NCI-H82 treated with DMSO at 0.1 percent for 48 hours (cell line): ENCODE measurements at regions not wholly inside any gene's neighbourhood (a gene's known extent, or its start where the extent isn't known, plus 50 kb on each side); places are given as distances from the start of the nearest gene placed in this dataset.

ENCODE experiments used
- DNase-seq: peaks from one replicate; lab custom pipeline; 2025; ENCODE audit not compliant: unreplicated experiment; lab: John Stamatoyannopoulos, UW

DNA sequence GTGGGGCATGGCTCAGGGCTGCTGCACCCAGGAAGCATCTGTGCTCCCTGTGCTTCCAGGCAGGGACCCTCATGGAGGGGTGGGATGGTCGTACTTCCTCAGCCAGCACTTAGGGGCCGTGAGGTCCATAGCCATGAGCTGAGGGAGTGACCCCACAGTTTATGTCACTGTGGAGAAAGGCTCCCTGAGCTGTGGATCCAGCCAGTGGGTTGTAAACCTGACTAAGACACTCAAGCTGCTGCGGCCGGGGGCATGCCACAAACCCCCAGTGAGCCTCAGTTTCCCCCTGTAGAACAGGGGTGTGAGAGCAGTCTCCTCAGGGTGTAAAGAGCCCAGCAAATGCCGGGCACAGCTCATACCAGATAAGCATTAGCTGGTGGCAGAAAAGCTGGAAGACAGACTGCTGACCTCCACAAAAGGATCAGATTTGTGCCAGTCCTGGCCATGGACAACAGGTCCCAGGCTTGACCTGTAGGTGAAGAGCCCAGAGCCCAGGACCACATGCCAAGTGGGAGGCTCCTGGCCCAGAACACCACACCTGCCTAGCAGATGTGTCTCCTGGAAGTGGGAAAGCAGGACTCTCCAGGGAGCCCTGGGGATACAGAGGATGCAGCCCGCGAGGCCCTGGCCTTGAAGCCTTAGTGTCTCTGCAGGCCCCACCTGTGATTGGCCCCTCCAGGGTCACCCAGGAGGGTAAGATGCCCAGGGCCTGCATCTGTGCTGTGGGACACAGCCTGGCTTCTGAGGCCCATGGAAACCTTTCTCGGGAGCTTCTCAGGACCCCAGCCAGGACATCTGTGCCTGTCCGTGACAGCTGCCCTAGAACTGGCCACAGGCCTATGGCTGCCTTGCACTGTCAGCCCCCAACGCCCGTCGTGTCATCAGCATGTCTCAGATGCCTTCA lies 78.1 kb upstream of the RET start:
- no peak for DNase-seq

GRCh38 chr10:42999385-43000020 lies 77.4 kb upstream of the RET start:
- no peak for DNase-seq

GRCh38 chr10:43000021-43000411 lies 76.9 kb upstream of the RET start:
- DNase-seq = no peak

GRCh38 chr10:43000651-43001426 lies 76.0 kb upstream of the RET start:
- no peak for DNase-seq

DNA sequence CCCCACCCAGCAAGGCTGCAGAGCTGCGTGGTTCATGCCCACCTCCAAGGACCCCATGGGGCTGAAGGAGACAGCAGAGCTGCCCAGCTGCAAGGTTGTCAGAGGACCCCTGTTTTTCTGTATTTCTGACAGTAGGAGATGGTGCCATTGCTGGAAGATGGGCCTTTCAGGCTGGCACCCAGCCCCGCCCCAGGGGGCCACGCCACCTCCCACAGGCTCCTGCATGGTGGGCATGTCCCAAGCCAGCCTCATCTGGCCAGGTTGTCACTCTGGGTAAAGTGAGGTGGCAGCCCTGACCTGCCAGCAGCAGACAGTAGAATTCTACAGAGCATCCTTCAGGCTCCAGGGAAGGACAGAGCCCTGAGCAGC lies 75.5 kb upstream of the RET start:
- DNase-seq = no peak

DNA sequence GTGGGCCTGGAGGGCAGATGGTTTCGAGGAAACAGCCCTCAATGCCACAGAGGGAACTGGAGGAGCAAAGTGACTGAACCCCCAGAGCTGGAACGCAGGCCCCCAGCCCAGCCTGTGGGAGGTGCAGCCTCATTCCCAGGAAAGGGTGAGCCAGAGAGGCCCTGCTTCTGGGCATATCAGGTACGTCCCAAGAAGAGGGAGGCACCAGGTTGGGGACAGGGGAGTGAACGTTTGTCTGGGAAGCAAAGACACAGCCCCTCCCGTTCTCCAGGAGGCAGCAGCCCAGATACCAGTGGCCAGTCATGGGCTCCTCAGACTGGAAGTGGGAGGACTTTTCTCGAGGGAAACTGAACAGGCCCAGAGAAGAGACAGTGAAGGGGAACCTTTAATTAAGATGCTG lies 74.3 kb upstream of the RET start:
- DNase-seq = no peak

GRCh38 chr10:43006490-43006889 lies 70.4 kb upstream of the RET start:
- no peak for DNase-seq

GRCh38 chr10:43012578-43012977 lies 64.3 kb upstream of the RET start:
- no peak for DNase-seq

GRCh38 chr10:43013065-43013464 lies 63.8 kb upstream of the RET start:
- no peak for DNase-seq

- no peak for DNase-seq
These were observed 52.3 kb upstream of the RET start for GRCh38 chr10:43024524-43024923.

DNA sequence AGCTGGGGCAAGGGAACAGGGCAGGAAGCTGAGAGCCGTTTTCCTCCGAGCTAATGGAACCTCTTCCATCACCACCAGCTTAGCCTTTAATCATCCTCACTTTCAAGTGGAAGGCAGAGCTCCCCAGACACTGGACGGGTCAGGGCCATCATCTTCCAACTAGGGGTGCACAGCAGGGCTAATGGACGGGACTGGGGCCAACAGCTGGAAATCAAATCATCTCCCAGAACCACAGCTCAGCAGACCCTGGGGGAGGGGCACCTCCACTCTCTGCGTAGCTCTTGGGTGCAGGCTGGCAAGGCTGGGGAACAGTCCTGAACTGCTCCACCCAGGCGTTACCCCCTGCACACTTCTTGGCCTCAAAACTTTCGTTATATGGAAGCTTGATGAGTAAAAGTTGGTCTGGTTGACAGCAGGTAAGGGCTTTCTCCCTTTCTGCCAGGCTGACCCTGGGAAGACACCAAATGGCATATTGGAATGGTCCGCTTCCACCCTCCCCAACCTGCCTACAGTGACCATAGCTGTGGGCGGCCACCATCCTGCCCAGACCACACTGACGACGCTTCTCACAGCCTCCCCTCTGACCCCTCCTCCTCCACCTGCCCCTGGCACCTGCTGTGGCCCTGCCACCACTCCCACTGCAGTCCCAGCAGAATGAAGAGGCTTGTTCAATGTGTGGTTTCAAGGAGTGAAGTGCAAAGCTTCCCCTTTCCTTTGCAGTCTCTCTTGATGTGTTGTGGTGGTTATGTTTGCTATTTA lies 51.7 kb upstream of the RET start:
- no peak for DNase-seq

GRCh38 chr10:43026039-43026973 lies 50.6 kb upstream of the RET start:
- no peak for DNase-seq
